Hypothalamus (tissue), 51 donors: ENCODE measurements at regions not wholly inside any gene's neighbourhood (a gene's known extent, or its start where the extent isn't known, plus 50 kb on each side); places are given as distances from the start of the nearest gene placed in this dataset.
"Not testable (repeated sequence)": the region's sequence is repeated elsewhere in the genome, so short reads cannot be mapped to it uniquely, and the experiment has no call there.

Experiments
- DNase-seq, 51 donors: peaks; one replicate each; lab custom pipeline; 2025; lab: John Stamatoyannopoulos, UW

DNA sequence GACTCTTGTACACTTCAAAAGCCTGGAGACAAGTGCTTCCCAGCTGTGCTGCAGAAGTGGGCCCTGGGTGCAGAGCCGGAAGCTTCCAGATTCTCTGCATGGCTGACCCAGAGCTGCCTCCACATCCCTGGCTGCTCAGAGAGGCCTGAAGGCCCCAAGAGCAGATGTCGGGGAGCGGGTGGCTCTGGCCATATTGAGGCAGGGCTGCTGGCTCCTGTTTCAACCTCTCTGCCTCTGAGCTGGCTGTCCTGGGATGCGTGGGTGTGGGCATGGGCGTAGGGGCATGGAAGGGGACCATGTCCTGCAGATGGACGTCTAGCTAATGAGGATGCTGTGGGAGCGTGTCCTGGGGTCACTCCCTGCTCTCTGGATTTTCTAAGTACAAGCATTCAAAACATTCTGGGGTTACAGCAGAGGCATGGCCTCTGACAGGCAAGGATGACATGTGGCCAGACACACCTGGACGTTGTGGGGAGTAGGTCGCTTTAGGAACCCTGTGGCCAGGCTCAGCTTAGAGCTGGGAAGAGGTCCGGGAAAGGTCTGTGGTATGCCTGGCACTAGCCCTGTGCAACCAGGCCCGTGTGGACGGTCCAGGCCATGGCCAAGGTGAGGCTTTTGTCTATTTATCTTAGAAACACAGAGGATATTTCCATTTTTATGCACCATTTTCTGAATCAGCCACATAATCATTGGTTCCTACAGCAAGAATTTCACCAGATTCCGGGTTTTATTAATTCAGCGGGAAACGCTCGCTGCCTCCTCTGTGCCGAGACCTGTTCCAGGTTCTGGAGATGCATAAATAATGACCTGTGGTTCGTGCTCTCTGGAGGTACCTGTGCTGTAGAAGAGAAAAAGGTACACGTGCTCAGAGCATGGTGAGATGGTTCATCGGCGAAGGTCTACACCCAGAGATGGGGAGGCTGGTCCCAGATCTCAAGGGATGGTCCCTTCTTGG is 361.1 kb downstream of the GLRX3 start:
- no peak for DNase-seq

DNA sequence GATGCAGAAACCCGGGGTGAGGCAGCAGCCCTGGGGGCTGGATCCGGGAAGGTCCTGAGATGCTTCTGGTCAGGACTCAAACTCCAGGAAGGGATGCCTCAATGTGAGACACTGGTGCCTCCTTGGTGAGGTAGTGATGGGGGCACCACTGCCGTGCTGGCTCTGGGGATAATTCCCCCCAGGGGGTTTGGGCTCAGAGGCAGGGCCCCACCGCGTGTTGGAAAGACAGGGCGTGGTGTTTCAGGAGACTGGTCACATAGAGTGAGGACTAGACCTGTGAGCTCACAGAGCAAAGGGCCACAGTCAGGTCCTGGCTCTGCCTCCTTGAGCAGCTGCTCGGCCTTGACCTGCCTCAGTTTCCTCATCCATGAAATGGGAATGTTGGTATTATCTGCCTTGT is 361.9 kb downstream of the GLRX3 start:
- no peak for DNase-seq

- no peak for DNase-seq
These were observed 362.7 kb downstream of the GLRX3 start for GRCh38 chr10:130498934-130499333.

GRCh38 chr10:130499541-130499940 is 363.4 kb downstream of the GLRX3 start:
- no peak for DNase-seq

- DNase-seq, result no peak
These were observed 364.2 kb downstream of the GLRX3 start for GRCh38 chr10:130500261-130501000.

GRCh38 chr10:130507461-130507860 is 371.3 kb downstream of the GLRX3 start:
- no peak for DNase-seq

- DNase-seq, result no peak
These were observed 373.9 kb downstream of the GLRX3 start for GRCh38 chr10:130509881-130510689.

DNA sequence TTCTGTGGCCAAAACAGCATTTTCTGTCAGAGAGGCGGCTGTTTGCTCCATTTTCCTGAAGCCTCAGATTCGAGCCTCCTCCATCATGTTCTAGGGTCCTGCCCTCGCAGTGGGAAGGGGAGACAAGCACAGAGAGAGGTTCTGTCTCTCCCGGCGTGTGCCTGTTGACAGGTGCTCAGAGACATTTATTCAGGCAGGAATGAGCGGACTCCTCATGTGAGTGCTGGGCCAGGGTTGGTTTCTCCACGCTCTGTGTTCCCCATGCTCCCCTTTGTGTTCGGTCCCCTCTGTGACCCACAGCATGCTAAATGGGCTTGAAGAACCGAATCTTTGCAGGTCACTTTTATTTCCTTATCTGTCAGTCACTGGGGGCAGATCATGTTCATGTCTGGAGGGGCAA is 374.6 kb downstream of the GLRX3 start:
- no peak for DNase-seq

DNA sequence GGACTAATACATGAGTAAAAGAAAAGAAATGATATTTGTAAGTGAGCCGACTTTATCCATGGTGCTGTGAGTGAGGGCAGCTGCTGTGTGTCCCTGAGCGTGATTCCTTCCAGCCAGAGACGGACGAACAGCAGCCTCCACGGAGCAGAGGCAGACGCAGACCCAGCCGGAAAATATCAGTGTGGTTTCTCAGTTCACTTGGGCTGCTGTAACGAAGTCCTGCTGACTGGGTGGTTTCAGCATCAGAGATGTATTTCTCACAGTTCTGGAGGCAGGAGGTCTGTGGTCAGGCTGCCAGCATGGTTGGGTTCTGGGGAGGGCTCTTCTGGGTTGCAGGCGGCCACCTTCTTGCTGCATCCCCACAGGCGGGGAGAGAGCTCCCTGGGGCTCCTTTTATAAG is 375.6 kb downstream of the GLRX3 start:
- no peak for DNase-seq

DNA sequence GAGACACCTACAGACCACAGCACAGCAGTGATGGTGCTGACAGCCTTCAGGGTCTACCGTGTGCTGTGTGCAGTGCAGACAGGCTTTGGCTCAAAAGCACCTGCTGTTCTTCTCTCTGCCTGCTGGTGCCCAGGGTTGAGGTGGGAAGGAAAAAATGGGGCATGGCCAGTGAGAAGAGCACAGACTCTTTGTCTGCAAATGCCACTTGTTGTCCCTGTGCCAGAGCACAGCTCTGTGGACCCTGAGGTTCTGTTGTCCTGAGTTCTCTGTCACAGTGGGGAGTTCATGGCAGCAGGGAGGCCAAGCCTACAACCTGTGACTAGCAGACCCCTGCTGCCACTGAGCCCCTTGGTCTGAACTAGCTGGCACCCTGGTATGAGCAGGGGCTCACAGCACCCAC is 376.7 kb downstream of the GLRX3 start:
- DNase-seq, result no peak

DNA sequence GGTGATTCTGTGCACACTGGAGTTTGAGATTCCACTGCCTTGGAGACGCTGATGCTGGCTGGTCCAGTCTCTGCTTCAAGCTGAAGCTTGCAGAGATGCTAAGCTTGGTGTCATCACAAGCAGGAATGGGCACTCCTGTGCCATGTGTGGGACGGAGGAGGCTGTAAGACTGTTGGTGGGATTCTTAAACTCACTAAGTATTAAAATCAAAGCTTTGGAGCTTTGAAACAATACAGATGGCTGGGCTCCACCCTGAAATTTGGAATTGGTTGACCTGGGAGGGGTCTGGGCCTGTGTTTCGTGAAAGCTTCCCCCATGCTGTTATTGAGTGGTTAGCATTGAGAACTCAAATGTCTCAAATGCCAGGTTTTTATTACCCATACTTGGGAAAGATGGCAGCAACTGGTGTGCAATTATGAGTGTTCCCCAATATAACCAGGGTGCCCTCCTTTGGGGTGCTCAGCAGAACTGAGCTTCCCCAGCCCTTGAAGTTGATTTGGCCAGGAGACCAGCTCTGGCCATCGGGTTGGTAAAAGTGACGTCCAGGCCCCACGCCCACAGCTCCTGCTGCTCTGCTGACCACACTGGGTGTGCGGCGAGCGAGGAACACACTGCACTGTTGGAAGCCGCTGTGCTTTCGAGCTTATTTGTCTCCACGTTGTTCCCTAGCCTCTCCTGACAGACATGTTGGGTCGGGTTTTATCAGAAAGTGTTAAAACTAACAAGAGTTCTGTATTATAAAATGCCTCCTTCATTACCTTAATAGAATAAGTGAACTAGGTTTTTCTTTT is 377.7 kb downstream of the GLRX3 start:
- DNase-seq, result no peak

DNA sequence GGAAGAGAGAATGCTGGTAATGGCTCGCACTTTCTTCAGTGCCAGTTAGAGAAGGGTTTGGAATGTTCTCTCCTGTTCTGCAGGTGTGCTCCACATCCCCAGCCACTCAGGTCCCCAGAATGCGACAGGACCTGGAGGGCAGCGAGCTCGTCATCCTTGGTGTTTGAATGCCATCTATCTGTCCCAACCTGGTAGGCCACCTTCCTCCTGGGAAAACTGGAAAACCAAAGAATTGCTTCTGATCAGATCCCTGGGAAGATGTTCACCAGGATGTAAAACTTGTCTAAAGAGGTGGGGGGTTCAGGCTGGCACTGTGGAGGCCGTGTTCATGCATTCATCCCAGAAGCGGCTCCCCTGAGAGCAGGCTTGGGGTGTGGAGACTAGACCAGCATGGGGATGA is 379.5 kb downstream of the GLRX3 start:
- DNase-seq, result no peak

DNA sequence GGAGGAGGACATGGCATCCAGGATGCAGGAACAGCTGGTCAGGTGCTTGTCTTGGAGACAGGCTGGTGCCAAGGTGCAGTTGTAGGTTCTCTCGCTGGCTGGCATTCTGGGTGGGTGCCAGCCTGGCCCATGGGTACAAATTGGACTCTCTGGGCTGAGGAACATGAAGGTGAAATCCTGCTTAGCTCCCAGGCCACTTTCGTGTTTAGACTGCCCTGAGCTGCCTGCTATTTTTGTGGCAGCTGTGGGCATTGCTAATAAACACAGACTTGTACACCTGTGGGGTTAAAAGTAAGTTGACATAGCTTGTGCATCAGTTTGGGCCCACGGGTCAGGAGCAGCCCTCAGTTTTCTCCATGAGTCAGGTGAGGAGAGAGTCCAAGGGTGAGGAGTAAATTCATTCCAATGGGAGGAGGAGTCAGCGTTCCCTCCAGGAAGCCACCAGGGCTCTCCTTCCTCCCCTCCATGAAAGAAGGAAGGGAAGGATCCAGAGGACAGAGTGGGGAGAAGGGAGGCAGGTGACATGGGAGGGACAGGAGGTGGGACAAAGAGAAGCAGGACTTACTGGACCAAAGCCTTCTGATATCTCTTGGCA is 380.0 kb downstream of the GLRX3 start:
- no peak for DNase-seq

DNA sequence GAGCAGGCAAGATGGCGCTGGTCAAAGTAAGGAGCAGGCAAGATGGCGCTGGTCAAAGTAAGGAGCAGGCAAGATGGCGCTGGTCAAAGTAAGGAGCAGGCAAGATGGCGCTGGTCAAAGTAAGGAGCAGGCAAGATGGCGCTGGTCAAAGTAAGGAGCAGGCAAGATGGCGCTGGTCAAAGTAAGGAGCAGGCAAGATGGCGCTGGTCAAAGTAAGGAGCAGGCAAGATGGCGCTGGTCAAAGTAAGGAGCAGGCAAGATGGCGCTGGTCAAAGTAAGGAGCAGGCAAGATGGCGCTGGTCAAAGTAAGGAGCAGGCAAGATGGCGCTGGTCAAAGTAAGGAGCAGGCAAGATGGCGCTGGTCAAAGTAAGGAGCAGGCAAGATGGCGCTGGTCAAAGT is 382.7 kb downstream of the GLRX3 start:
- DNase-seq, result not testable (repeated sequence)

- no peak for DNase-seq
These were observed 383.6 kb downstream of the GLRX3 start for GRCh38 chr10:130519791-130520190.

- DNase-seq, result no peak
These were observed 395.1 kb downstream of the GLRX3 start for GRCh38 chr10:130531312-130531711.

- no peak for DNase-seq
These were observed 404.9 kb downstream of the GLRX3 start for GRCh38 chr10:130541090-130541489.

GRCh38 chr10:130542761-130543160 is 406.6 kb downstream of the GLRX3 start:
- DNase-seq, result no peak

GRCh38 chr10:130543794-130544193 is 407.6 kb downstream of the GLRX3 start:
- DNase-seq, result no peak

DNA sequence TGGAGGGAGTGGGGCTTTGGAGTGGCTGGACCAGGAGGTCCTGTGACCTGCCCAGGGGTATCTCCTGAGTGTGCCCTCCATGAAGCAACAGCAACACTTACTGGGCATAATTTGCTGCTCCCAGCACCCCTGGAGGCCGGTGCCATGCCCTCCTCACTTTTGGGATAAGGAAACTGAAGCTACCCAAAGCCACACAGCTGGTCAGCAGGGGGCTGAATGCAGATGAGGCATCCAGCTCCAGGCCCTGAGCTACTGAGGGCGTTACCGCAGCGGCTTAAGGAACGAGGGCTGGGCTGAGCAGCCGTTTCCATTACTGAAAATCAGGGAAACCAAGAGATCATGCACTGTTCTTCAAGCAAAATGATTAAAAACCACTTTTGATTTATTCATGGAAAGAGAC is 408.9 kb downstream of the GLRX3 start:
- no peak for DNase-seq
